Vagina (tissue), 2 donors: ENCODE measurements at regions not wholly inside any gene's neighbourhood (a gene's known extent, or its start where the extent isn't known, plus 50 kb on each side); places are given as distances from the start of the nearest gene placed in this dataset.

Experiments
- DNase-seq, 2 donors: peaks; one replicate each; pipeline ENCODE4 v3.0.0-alpha.2; 2017; ENCODE audit errors: extremely low spot score in 2 of 2
- H3K27ac ChIP-seq: fragments of 200-600 bp; sonication (generic); one replicate; pipeline ENCODE4 v1.5.1; 2019
- H3K27me3 ChIP-seq: fragments of 200-600 bp; sonication (generic); one replicate; pipeline ENCODE4 v1.5.1; 2019
- H3K36me3 ChIP-seq, 2 donors: fragments of 200-600 bp; sonication (generic); one replicate each; pipeline ENCODE4 v1.5.1; 2017 to 2019
- H3K4me1 ChIP-seq: fragments of 200-600 bp; sonication (generic); one replicate; pipeline ENCODE4 v1.5.1; 2019
- H3K4me3 ChIP-seq, 2 donors: fragments of 200-600 bp; sonication (generic); 1 replicate in 1 of 2; 2 replicates in 1 of 2; pipeline ENCODE4 v1.5.1; 2016 to 2019
- H3K9me3 ChIP-seq: fragments of 200-600 bp; sonication (generic); one replicate; pipeline ENCODE4 v1.5.1; 2019
- POLR2A ChIP-seq, 2 donors: fragments of 450-650 bp; IDR thresholded peaks; one replicate each; pipeline ENCODE4 v1.6.1; 2017; ENCODE audit warnings: antibody characterized with exemption in 2 of 2, mild to moderate bottlenecking in 2 of 2, moderate library complexity in 2 of 2
- POLR2AphosphoS5 ChIP-seq, 2 donors: sonication (generic); formaldehyde crosslinking; IDR thresholded peaks; one replicate each; pipeline ENCODE4 v1.9.0; 2017; ENCODE audit warnings: antibody characterized with exemption in 2 of 2, mild to moderate bottlenecking in 2 of 2, low read depth in 1 of 2; ENCODE audit not compliant: insufficient read depth in 1 of 2
- intact Hi-C: fragments of 100-400 bp; cut with DNase I; formaldehyde crosslinking; loops from one replicate; pipeline ENCODE4 v1.15.1; 2023
- TF ChIP-seq, protein P1 (sequence below), 3 experiments: fragments of 450-650 bp in 2 of 3; fragments of 200-600 bp in 1 of 3; sonication (generic) in 1 of 3; IDR thresholded peaks; one replicate each; pipeline ENCODE4 v1.5.1; 2017 to 2019; ENCODE audit warnings: antibody characterized with exemption in 3 of 3, mild to moderate bottlenecking in 2 of 3, moderate library complexity in 2 of 3

DNA sequence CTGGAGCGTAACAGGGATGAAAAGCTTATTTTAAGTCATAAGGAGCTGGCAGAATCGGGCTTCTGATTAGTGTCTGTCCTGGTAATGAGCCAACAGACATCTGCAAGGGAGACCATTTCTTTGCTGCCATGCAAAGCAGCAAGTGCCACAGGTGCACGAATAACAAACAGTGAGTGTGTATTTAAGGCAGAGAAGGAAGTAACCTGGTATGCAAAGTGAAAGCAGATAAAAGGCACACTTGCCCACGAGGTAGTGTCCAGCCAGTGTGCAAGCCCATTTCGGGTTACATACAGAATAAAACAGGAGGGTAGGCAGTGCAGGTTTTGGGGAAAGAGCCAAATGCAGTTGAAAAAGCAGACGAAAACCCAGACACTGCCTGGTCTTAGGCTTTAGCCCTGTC lies 1153.7 kb downstream of the SI start:
- H3K9me3 ChIP-seq = no peaks in the 10 kb centered on the region
- no peak overlapping the region for H3K4me3 ChIP-seq
- H3K4me1 ChIP-seq = no peaks in the 10 kb centered on the region
- no peak overlapping the region for H3K27ac ChIP-seq
- no peaks in the 10 kb centered on the region for H3K36me3 ChIP-seq
- no peaks in the 10 kb centered on the region for H3K27me3 ChIP-seq
- TF ChIP-seq POLR2AphosphoS5 (IDR thresholded peaks at IDR 0.05; ENCODE audit: insufficient read depth in 1 of 2, low read depth in 1 of 2) (no peak), POLR2A (IDR thresholded peaks at IDR 0.05) (no peak)
- TF ChIP-seq, protein P1, sequence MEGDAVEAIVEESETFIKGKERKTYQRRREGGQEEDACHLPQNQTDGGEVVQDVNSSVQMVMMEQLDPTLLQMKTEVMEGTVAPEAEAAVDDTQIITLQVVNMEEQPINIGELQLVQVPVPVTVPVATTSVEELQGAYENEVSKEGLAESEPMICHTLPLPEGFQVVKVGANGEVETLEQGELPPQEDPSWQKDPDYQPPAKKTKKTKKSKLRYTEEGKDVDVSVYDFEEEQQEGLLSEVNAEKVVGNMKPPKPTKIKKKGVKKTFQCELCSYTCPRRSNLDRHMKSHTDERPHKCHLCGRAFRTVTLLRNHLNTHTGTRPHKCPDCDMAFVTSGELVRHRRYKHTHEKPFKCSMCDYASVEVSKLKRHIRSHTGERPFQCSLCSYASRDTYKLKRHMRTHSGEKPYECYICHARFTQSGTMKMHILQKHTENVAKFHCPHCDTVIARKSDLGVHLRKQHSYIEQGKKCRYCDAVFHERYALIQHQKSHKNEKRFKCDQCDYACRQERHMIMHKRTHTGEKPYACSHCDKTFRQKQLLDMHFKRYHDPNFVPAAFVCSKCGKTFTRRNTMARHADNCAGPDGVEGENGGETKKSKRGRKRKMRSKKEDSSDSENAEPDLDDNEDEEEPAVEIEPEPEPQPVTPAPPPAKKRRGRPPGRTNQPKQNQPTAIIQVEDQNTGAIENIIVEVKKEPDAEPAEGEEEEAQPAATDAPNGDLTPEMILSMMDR (IDR thresholded peaks at IDR 0.05) = no peak
- intact Hi-C loops = no loop called here
- DNase-seq = no peak

DNA sequence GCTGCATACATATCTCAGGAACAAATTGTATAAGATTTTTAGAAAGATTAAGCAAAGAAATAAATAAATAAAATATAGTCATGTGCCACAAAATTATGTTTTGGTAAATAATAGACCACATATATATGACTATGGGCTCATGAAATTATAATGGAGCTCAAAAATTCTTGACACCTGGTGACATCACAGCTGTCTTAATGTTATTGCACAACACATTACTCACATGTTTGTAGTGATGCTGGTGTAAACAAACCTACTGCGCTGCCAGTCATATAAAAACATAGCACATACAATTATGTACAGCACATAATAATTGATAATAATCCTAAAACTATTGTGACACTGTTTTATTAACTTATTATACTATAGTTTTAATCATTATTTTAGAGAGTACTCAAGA lies 1159.1 kb downstream of the SI start:
- Histone ChIP-seq H3K27ac (no peak overlapping the region), H3K4me1 (no peaks in the 10 kb centered on the region), H3K9me3 (no peaks in the 10 kb centered on the region), H3K4me3 (no peak overlapping the region), H3K27me3 (no peaks in the 10 kb centered on the region), H3K36me3 (no peaks in the 10 kb centered on the region)
- no peak for TF ChIP-seq POLR2A (IDR thresholded peaks at IDR 0.05)
- no peak for TF ChIP-seq POLR2AphosphoS5 (IDR thresholded peaks at IDR 0.05; ENCODE audit: insufficient read depth in 1 of 2, low read depth in 1 of 2)
- TF ChIP-seq, protein P1 (IDR thresholded peaks at IDR 0.05) = no peak
- DNase-seq = no peak
- intact Hi-C loops = no loop called here

DNA sequence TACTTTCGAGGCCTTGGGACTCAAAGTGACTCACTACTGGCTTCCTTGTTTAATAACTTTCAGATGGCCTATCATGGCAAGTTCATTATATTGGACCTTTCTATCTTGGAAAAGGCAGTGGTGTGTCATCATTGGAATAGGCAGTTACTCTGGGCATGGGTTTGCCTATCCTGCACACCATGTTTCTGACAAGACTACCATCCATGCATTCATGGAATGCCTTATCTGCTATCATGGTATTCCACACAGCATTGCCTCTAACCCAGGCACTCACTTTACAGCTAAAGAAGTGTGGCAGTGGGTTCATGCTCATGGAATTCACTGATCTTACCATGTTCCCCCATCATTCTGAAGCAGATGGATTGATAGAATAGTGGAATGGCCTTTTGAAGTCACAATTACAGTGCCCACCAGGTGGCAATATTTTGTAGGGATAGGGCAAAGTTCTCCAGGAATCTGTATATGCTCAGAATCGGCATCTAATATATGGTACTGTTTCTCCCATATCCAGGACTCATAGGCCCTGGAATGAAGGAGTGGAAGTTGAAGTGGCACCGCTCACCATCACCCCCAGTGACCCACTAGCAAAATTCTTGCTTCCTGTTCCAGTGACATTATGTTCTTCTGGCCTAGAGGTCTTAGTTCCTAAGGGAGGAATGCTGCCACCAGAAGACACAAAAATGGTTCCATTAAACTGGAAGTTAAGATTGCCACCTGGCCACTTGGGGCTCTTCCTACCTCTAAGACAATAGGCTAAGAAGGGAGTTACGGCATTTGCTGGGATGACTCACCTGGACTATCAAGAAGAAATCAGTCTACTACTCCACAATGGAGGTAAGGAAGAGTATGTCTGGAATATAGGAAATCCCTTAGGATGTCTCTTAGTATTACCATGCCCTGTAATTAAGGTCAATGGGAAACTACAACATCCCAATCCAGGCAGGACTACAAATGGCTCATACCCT lies 1161.4 kb downstream of the SI start:
- H3K27ac ChIP-seq = no peak overlapping the region
- H3K4me1 ChIP-seq = no peaks in the 10 kb centered on the region
- no peaks in the 10 kb centered on the region for H3K36me3 ChIP-seq
- intact Hi-C loops = no loop called here
- H3K9me3 ChIP-seq = no peaks in the 10 kb centered on the region
- H3K27me3 ChIP-seq = no peaks in the 10 kb centered on the region
- no peak overlapping the region for H3K4me3 ChIP-seq
- no peak for DNase-seq
- TF ChIP-seq POLR2A (IDR thresholded peaks at IDR 0.05) (no peak), POLR2AphosphoS5 (IDR thresholded peaks at IDR 0.05; ENCODE audit: insufficient read depth in 1 of 2, low read depth in 1 of 2) (no peak)
- TF ChIP-seq, protein P1 (IDR thresholded peaks at IDR 0.05) = no peak

DNA sequence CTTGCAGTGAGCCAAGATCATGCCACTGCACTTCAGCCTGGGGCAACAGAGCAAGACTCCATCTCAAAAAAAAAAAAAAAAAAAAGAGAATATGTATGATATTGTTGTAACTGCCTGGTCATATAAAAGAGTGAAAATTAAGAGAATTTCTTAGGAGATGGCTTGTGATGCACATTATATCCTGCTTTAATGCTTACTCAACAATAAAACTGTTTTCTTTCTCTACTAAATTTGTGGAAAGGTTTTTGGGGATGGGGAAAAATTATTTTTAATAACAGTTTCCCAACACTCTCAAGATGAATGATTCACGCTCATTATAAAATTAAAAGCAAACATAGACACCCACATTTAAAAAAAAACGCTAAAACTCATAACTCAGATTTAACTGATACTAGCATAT lies 1163.0 kb downstream of the SI start:
- Histone ChIP-seq H3K27me3 (no peaks in the 10 kb centered on the region), H3K4me1 (no peaks in the 10 kb centered on the region), H3K4me3 (no peak overlapping the region), H3K9me3 (no peaks in the 10 kb centered on the region), H3K36me3 (no peaks in the 10 kb centered on the region), H3K27ac (no peak overlapping the region)
- no peak for DNase-seq
- intact Hi-C loops = no loop called here
- TF ChIP-seq POLR2AphosphoS5 (IDR thresholded peaks at IDR 0.05; ENCODE audit: insufficient read depth in 1 of 2, low read depth in 1 of 2) (no peak), POLR2A (IDR thresholded peaks at IDR 0.05) (no peak)
- TF ChIP-seq, protein P1 (IDR thresholded peaks at IDR 0.05) = no peak

DNA sequence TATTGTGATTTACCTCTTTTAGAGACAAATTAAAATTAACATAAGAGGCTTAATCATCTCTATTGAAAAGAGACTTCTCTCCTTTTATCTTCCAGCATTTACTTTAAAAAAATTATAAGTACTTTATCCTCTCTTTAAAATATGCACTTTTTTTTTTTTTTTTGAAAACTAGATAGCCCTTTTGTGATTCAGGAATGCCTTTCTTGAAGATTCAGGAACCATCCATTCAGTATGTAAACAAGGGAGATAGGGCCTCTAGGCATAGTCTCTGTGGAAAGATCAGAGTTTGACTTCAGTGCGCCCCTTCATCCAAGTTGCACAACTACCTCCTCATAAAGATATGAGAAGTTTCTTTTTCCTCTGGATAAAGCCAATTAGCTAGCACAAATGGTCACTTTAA lies 1163.7 kb downstream of the SI start:
- intact Hi-C loops = no loop called here
- Histone ChIP-seq H3K4me1 (no peaks in the 10 kb centered on the region), H3K9me3 (no peaks in the 10 kb centered on the region), H3K4me3 (no peak overlapping the region), H3K27me3 (no peaks in the 10 kb centered on the region), H3K27ac (no peak overlapping the region), H3K36me3 (no peaks in the 10 kb centered on the region)
- TF ChIP-seq POLR2AphosphoS5 (IDR thresholded peaks at IDR 0.05; ENCODE audit: insufficient read depth in 1 of 2, low read depth in 1 of 2) = no peak
- no peak for TF ChIP-seq POLR2A (IDR thresholded peaks at IDR 0.05)
- TF ChIP-seq, protein P1 (IDR thresholded peaks at IDR 0.05) = no peak
- no peak for DNase-seq
